ENCODE measurements at regions not wholly inside any gene's neighbourhood (a gene's known extent, or its start where the extent isn't known, plus 50 kb on each side); places are given as distances from the start of the nearest gene placed in this dataset.

GRCh38 chr12:88951860-88952561, 371.7 kb upstream of the KITLG start:
- no peak for DNase-seq (ENCODE audit: low read depth in 3 of 3)

GRCh38 chr12:88951177-88951576, 370.9 kb upstream of the KITLG start:
- DNase-seq (ENCODE audit: low read depth in 3 of 3) = no peak

- no peak for DNase-seq (ENCODE audit: low read depth in 3 of 3)
Observed at GRCh38 chr12:88947486-88948043, 367.3 kb upstream of the KITLG start.

- DNase-seq (ENCODE audit: low read depth in 3 of 3) = no peak
Observed at GRCh38 chr12:88946372-88946997, 366.2 kb upstream of the KITLG start.

GRCh38 chr12:88945051-88945732, 364.9 kb upstream of the KITLG start:
- DNase-seq (ENCODE audit: low read depth in 3 of 3) = no peak

- DNase-seq (ENCODE audit: low read depth in 3 of 3) = no peak
Observed at GRCh38 chr12:88944397-88944796, 364.1 kb upstream of the KITLG start.

GRCh38 chr12:88940854-88941253, 360.6 kb upstream of the KITLG start:
- no peak for DNase-seq (ENCODE audit: low read depth in 3 of 3)

GRCh38 chr12:88935856-88936255, 355.6 kb upstream of the KITLG start:
- DNase-seq (ENCODE audit: low read depth in 3 of 3) = no peak

- DNase-seq (ENCODE audit: low read depth in 3 of 3) = no peak
Observed at GRCh38 chr12:88934163-88934747, 354.0 kb upstream of the KITLG start.

- no peak for DNase-seq (ENCODE audit: low read depth in 3 of 3)
Observed at GRCh38 chr12:88932457-88932856, 352.2 kb upstream of the KITLG start.

- DNase-seq (ENCODE audit: low read depth in 3 of 3) = no peak
Observed at GRCh38 chr12:88931598-88931997, 351.3 kb upstream of the KITLG start.

GRCh38 chr12:88925454-88925853, 345.2 kb upstream of the KITLG start:
- no peak for DNase-seq (ENCODE audit: low read depth in 3 of 3)

GRCh38 chr12:88924162-88924561, 343.9 kb upstream of the KITLG start:
- DNase-seq (ENCODE audit: low read depth in 3 of 3) = no peak

GRCh38 chr12:88923631-88924030, 343.4 kb upstream of the KITLG start:
- DNase-seq (ENCODE audit: low read depth in 3 of 3) = no peak

- DNase-seq (ENCODE audit: low read depth in 3 of 3) = no peak
Observed at GRCh38 chr12:88922816-88923215, 342.5 kb upstream of the KITLG start.

- no peak for DNase-seq (ENCODE audit: low read depth in 3 of 3)
Observed at GRCh38 chr12:88921890-88922532, 341.7 kb upstream of the KITLG start.

GRCh38 chr12:88921434-88921833, 341.2 kb upstream of the KITLG start:
- DNase-seq (ENCODE audit: low read depth in 3 of 3) = no peak

- no peak for DNase-seq (ENCODE audit: low read depth in 3 of 3)
Observed at GRCh38 chr12:88918161-88918560, 337.9 kb upstream of the KITLG start.

GRCh38 chr12:88914967-88915366, 334.7 kb upstream of the KITLG start:
- no peak for DNase-seq (ENCODE audit: low read depth in 3 of 3)

- no peak for DNase-seq (ENCODE audit: low read depth in 3 of 3)
Observed at GRCh38 chr12:88909510-88909909, 329.2 kb upstream of the KITLG start.

GRCh38 chr12:88908345-88908744, 328.1 kb upstream of the KITLG start:
- DNase-seq (ENCODE audit: low read depth in 3 of 3) = no peak

GRCh38 chr12:88904705-88905104, 324.4 kb upstream of the KITLG start:
- no peak for DNase-seq (ENCODE audit: low read depth in 3 of 3)
